GM13977 (cell line): ENCODE measurements at regions not wholly inside any gene's neighbourhood (a gene's known extent, or its start where the extent isn't known, plus 50 kb on each side); places are given as distances from the start of the nearest gene placed in this dataset.

Source experiments
- DNase-seq: peaks from one replicate; pipeline ENCODE4 v3.0.0; 2012; ENCODE audit warnings: low spot score
- CTCF ChIP-seq: IDR thresholded peaks from 2 replicates; pipeline ENCODE4 v1.5.1; 2012; ENCODE audit warnings: mild to moderate bottlenecking, control low read depth; ENCODE audit not compliant: insufficient read depth; ENCODE audit errors: extremely low read depth, missing control alignments
- in situ Hi-C: fragments of 300-500 bp; cut with MboI; formaldehyde crosslinking; loops from one replicate; pipeline ENCODE4 v1.12.0; 2022; ENCODE audit warnings: low sequenced_read_pairs, low pct_unique_long_range_greater_than_20kb, mixed read lengths, inconsistent platforms; ENCODE audit not compliant: unreplicated experiment

- in situ Hi-C loops: no loop called here
- DNase-seq: no peak
- TF ChIP-seq CTCF: no peak
Measured at GRCh38 chr18:46426679-46427047, 230.4 kb downstream of the LOXHD1 start.
